Fibroblast of villous mesenchyme (primary cell): ENCODE measurements at regions not wholly inside any gene's neighbourhood (a gene's known extent, or its start where the extent isn't known, plus 50 kb on each side); places are given as distances from the start of the nearest gene placed in this dataset.

Source experiments
- DNase-seq: peaks from one replicate; pipeline ENCODE4 v3.0.0-alpha.2; 2010; ENCODE audit warnings: low read depth
- H3K4me3 ChIP-seq: 2 replicates; pipeline ENCODE4 v1.5.1; 2011; ENCODE audit warnings: low read depth, mild to moderate bottlenecking, low read length
- TF ChIP-seq, protein P1 (sequence below): IDR thresholded peaks from 2 replicates; pipeline ENCODE4 v1.5.1; 2012; ENCODE audit warnings: low read depth, mild to moderate bottlenecking, low read length; ENCODE audit not compliant: insufficient read depth

DNA sequence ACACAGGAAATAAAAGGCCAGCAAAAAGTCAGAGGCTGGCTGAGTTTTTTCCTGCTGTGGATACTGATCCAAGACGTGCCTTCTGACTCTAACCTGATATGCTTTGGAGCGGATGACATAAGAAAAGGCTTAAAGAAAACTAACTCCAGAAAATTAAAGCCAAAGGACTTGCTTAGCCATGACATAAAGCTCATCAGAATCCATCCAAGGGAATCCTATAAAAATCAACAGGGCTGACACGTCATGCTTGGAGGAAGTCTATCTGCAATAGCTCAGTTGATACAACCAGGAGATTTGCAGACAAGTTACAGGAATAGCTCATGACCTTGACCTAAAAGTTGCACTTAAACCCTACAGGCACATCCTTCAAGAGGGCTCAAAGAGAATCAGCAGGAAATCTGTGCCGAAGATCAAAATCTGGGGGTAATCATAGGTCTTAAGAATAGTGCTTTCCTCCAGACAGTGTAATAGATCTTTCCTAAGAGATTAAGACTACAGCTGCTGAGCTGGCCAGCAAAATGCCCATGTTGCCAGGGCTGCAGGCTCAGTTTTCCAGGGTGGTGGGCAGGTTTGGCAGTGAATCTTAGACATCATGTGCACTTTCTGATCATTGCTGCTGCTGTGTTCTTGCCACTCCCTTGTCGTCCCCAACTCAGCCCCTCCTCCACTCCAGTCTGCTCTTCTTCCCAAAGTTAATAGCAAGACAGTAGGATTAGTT lies 111.5 kb upstream of the SVIL start:
- DNase-seq, result peak; percentile 92
- TF ChIP-seq, protein P1, sequence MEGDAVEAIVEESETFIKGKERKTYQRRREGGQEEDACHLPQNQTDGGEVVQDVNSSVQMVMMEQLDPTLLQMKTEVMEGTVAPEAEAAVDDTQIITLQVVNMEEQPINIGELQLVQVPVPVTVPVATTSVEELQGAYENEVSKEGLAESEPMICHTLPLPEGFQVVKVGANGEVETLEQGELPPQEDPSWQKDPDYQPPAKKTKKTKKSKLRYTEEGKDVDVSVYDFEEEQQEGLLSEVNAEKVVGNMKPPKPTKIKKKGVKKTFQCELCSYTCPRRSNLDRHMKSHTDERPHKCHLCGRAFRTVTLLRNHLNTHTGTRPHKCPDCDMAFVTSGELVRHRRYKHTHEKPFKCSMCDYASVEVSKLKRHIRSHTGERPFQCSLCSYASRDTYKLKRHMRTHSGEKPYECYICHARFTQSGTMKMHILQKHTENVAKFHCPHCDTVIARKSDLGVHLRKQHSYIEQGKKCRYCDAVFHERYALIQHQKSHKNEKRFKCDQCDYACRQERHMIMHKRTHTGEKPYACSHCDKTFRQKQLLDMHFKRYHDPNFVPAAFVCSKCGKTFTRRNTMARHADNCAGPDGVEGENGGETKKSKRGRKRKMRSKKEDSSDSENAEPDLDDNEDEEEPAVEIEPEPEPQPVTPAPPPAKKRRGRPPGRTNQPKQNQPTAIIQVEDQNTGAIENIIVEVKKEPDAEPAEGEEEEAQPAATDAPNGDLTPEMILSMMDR, result no peak
- H3K4me3 ChIP-seq, result no peak overlapping the region

GRCh38 chr10:29740981-29741545 lies 106.3 kb upstream of the SVIL start:
- TF ChIP-seq, protein P1, result no peak
- no peak overlapping the region for H3K4me3 ChIP-seq
- DNase-seq, result no peak

DNA sequence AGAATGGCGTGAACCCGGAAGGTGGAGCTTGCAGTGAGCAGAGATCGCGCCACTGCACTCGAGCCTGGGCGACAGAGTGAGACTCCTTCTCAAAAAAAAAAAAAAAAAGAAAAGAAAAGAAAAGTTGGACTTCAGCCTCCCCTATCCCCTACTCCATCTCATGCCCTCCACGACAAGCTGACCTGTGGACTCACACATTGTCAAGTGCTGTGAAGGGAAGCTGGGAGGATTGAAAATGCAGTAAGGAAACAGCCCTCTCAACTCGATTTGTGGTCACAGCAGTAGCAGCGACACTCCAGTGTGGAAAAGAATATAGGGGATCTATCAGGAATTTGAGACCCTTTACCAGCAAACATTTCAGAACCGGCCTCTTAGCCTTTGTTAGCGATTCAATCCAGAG lies 103.6 kb upstream of the SVIL start:
- TF ChIP-seq, protein P1, result no peak
- H3K4me3 ChIP-seq, result no peak overlapping the region
- DNase-seq, result no peak

DNA sequence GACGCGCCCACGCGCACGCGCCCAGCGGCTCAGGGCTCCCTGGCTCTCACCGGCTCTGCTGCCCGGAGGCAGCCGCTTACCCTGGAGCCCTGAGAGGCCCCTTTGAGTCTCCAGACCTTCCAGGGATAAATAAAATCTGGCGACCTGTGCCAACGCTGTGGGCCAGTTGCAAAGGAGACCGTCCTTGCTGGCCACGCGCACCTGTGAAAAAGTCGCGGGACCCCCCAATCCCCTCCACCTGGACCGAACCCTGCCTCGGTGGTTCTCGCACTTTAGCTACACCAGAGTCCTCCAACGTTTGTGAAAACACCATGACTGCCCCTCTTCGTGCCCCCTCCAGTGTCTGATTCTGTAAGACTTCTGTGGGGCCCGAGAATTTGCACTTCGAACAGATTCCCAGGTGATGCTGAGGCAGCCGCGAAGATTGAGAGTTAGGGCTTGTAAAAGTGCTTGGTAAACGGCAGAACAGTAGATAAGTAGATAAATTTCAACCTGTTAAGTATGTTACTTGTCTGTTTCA lies 102.4 kb upstream of the SVIL start:
- TF ChIP-seq, protein P1, result no peak
- peak overlapping the region; percentile 73 for H3K4me3 ChIP-seq
- no peak for DNase-seq

DNA sequence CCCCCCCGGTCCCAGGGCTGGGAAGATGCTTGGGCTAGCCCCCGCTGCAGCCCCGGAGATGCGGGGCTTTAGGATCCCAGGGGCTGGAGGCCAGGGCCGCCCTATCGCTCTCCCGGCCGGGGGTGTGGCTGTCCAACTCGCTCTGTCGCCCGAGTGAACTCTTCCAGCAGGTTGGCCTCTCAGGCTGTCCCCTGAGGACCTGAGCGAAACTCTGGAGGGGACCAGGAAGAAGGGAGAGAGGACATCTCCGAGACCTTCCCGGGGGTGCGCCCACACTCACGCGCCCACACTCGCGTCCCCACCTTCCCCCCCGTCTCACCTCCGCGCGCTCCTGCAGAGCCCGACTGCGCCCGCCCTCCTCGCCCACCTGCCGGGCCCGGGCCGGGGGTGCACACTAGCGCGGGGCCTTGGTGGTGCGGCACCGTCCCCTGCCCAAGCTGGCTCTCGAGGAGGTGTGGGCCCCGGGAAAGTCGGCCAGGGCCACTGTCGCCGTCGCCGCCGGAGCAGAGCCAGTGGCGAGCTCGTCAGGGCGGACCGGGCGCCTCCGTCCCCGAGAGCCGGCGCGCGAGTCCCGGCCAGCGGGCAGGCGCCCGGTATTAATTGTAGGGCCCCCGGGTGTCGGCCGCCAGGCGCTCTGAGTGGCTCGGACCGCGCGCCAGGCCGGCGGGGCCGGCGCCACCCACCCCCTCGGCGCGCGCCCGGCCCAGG lies 101.7 kb upstream of the SVIL start:
- TF ChIP-seq, protein P1, result no peak
- H3K4me3 ChIP-seq, result peak overlapping the region; percentile 73
- DNase-seq, result peak; percentile 37

DNA sequence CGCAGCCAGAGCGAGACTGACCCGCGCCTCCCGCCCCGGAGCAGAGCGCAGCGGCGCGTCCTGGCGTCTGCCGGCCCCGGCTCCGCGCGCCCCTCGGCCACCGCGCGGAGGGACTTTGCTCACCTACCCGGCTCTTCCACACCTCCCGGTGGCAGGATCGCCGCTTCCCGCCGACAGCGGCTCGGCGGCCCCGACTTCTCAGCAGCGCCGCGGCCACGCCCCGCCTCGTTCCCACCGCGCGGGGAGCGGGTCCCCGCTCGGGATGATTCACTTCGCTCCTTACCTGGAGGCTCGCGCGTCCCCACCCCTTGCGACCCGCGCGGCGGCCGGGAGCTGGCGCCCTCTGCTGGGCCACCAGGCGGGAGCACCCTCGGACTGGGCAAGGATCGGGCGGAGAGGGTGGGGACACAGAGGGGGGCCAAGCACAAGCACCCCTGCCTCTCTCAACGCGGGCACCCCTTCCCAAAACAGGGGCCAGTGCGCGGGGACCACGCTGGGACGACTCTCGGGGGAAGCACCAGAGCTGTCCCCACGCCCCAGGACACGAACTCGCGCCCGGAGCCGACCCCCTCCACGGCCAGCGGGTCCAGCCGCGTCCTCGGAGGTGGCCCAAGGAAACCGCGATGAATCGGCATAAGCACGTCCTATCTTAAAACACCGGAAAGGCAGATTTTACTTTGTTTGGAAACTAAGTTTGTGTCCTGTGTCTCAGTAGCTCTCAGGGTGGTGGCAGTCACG lies 101.0 kb upstream of the SVIL start:
- DNase-seq, result peak; percentile 75
- TF ChIP-seq, protein P1, result peak; percentile 86
- H3K4me3 ChIP-seq, result peak overlapping the region; percentile 73
